ENCODE measurements at regions not wholly inside any gene's neighbourhood (a gene's known extent, or its start where the extent isn't known, plus 50 kb on each side); places are given as distances from the start of the nearest gene placed in this dataset.

GRCh38 chr1:34376531-34376930, 199.8 kb downstream of the C1orf94 start:
- Histone ChIP-seq H4K20me1 (ENCODE audit: insufficient read depth, low read length) (no peaks in the 10 kb centered on the region), H3K79me2 (ENCODE audit: insufficient read depth, low read length) (no peaks in the 10 kb centered on the region), H3K4me2 (ENCODE audit: low read length) (no peak overlapping the region), H3F3A (ENCODE audit: insufficient read depth, low read length) (no peaks in the 10 kb centered on the region), H3K4me1 (ENCODE audit: insufficient read depth, low read length, severe bottlenecking) (no peaks in the 10 kb centered on the region), H3K27ac (ENCODE audit: low read depth, low read length, poor library complexity, severe bottlenecking) (no peak overlapping the region), H3K9ac (ENCODE audit: low read length) (no peak overlapping the region), H3K4me3 (ENCODE audit: low read depth, low read length, poor library complexity, severe bottlenecking) (no peak overlapping the region), H2AFZ (ENCODE audit: low read length) (no peak overlapping the region), H3K9me2 (ENCODE audit: low read depth, low read length) (no peaks in the 10 kb centered on the region), H3K9me3 (ENCODE audit: low read length) (no peaks in the 10 kb centered on the region), H3K36me3 (ENCODE audit: insufficient read depth, low read length) (no peaks in the 10 kb centered on the region), H3K27me3 (ENCODE audit: insufficient read depth, low read length) (no peaks in the 10 kb centered on the region)
- no peak for TF ChIP-seq CTCF (IDR thresholded peaks at IDR 0.05; ENCODE audit: low read length)
- TF ChIP-seq EZH2 (IDR thresholded peaks at IDR 0.05; ENCODE audit: borderline replicate concordance, low read length): no peak

- Histone ChIP-seq H3K9me3 (ENCODE audit: low read length) (no peaks in the 10 kb centered on the region), H3K4me2 (ENCODE audit: low read length) (no peak overlapping the region), H3K9ac (ENCODE audit: low read length) (no peak overlapping the region), H2AFZ (ENCODE audit: low read length) (no peak overlapping the region), H3K79me2 (ENCODE audit: insufficient read depth, low read length) (no peaks in the 10 kb centered on the region), H3K4me1 (ENCODE audit: insufficient read depth, low read length, severe bottlenecking) (no peaks in the 10 kb centered on the region), H3K9me2 (ENCODE audit: low read depth, low read length) (no peaks in the 10 kb centered on the region), H3K36me3 (ENCODE audit: insufficient read depth, low read length) (no peaks in the 10 kb centered on the region), H3K27me3 (ENCODE audit: insufficient read depth, low read length) (no peaks in the 10 kb centered on the region), H3F3A (ENCODE audit: insufficient read depth, low read length) (no peaks in the 10 kb centered on the region), H4K20me1 (ENCODE audit: insufficient read depth, low read length) (no peaks in the 10 kb centered on the region), H3K4me3 (ENCODE audit: low read depth, low read length, poor library complexity, severe bottlenecking) (no peak overlapping the region), H3K27ac (ENCODE audit: low read depth, low read length, poor library complexity, severe bottlenecking) (no peak overlapping the region)
- TF ChIP-seq CTCF (IDR thresholded peaks at IDR 0.05; ENCODE audit: low read length) (no peak), EZH2 (IDR thresholded peaks at IDR 0.05; ENCODE audit: borderline replicate concordance, low read length) (no peak)
These were observed 202.5 kb downstream of the C1orf94 start for GRCh38 chr1:34378968-34379856.

GRCh38 chr1:34379911-34380310, 203.2 kb downstream of the C1orf94 start:
- H3K9me2 ChIP-seq (ENCODE audit: low read depth, low read length): no peaks in the 10 kb centered on the region
- H3K27ac ChIP-seq (ENCODE audit: low read depth, low read length, poor library complexity, severe bottlenecking): no peak overlapping the region

More at GRCh38 chr1:34379911-34380310, 203.2 kb downstream of the C1orf94 start:
- H3K9me3 ChIP-seq (ENCODE audit: low read length): no peaks in the 10 kb centered on the region
- no peaks in the 10 kb centered on the region for H3K36me3 ChIP-seq (ENCODE audit: insufficient read depth, low read length)
- H3K4me1 ChIP-seq (ENCODE audit: insufficient read depth, low read length, severe bottlenecking): no peaks in the 10 kb centered on the region
- TF ChIP-seq EZH2 (IDR thresholded peaks at IDR 0.05; ENCODE audit: borderline replicate concordance, low read length) (no peak), CTCF (IDR thresholded peaks at IDR 0.05; ENCODE audit: low read length) (no peak)
- H3K4me3 ChIP-seq (ENCODE audit: low read depth, low read length, poor library complexity, severe bottlenecking): no peak overlapping the region
- no peaks in the 10 kb centered on the region for H4K20me1 ChIP-seq (ENCODE audit: insufficient read depth, low read length)
- H3K79me2 ChIP-seq (ENCODE audit: insufficient read depth, low read length): no peaks in the 10 kb centered on the region
- H3K4me2 ChIP-seq (ENCODE audit: low read length): no peak overlapping the region
- H3F3A ChIP-seq (ENCODE audit: insufficient read depth, low read length): no peaks in the 10 kb centered on the region
- H3K27me3 ChIP-seq (ENCODE audit: insufficient read depth, low read length): no peaks in the 10 kb centered on the region
- no peak overlapping the region for H2AFZ ChIP-seq (ENCODE audit: low read length)
- H3K9ac ChIP-seq (ENCODE audit: low read length): no peak overlapping the region
